Heart right ventricle (tissue), 16 donors: ENCODE measurements at regions not wholly inside any gene's neighbourhood (a gene's known extent, or its start where the extent isn't known, plus 50 kb on each side); places are given as distances from the start of the nearest gene placed in this dataset.
"Not testable (repeated sequence)": the region's sequence is repeated elsewhere in the genome, so short reads cannot be mapped to it uniquely, and the experiment has no call there.

Experiments
- ATAC-seq, 8 donors: fragments of 200-7000 bp; cut with Tn5 transposase; one replicate each; pipeline ENCODE4 v1.9.1; 2020; ENCODE audit warnings: mild to moderate bottlenecking in 8 of 8, moderate library complexity in 8 of 8, moderate number of reproducible peaks in 1 of 8
- DNase-seq, 2 donors: peaks; one replicate each; pipeline ENCODE4 v3.0.0-alpha.2; 2020
- H3K27ac ChIP-seq, 10 donors: fragments of 200-600 bp; sonication (generic) in 2 of 10; one replicate each; pipeline versions ENCODE4 v1.5.0 to v1.8.0; 2020 to 2022; ENCODE audit warnings: mild to moderate bottlenecking in 3 of 10
- H3K27me3 ChIP-seq, 7 donors: fragments of 200-600 bp; one replicate each; pipeline ENCODE4 v1.8.0; 2021 to 2022; ENCODE audit warnings: mild to moderate bottlenecking in 2 of 7
- H3K36me3 ChIP-seq, 9 donors: fragments of 200-600 bp; sonication (generic) in 1 of 9; one replicate each; pipeline versions ENCODE4 v1.5.0 to v1.8.0; 2020 to 2022; ENCODE audit warnings: mild to moderate bottlenecking in 2 of 9
- H3K4me1 ChIP-seq, 9 donors: fragments of 200-600 bp; sonication (generic) in 1 of 9; one replicate each; pipeline versions ENCODE4 v1.5.0 to v1.8.0; 2020 to 2022; ENCODE audit warnings: mild to moderate bottlenecking in 4 of 9
- H3K4me3 ChIP-seq, 10 donors: fragments of 200-600 bp; sonication (generic) in 2 of 10; one replicate each; pipeline versions ENCODE4 v1.5.0 to v1.8.0; 2020 to 2022; ENCODE audit warnings: mild to moderate bottlenecking in 7 of 10, moderate library complexity in 2 of 10
- H3K9me3 ChIP-seq, 11 donors: fragments of 200-600 bp in 10 of 11; sonication (generic) in 2 of 11; one replicate each; pipeline versions ENCODE4 v1.5.0 to v1.8.0; 2013 to 2022; ENCODE audit warnings: mild to moderate bottlenecking in 2 of 11, control low read depth in 1 of 11, moderate library complexity in 1 of 11
- WGBS, 2 donors: extraction: QIAGEN DNeasy Blood & Tissue Kit; methylation state at CpG; one replicate each; pipeline ENCODE4 v1.1.7; 2013; ENCODE audit warnings: inconsistent platforms in 1 of 2; 5-methylcytosine and 5-hydroxymethylcytosine counted together
- intact Hi-C, 10 donors: fragments of 100-400 bp; cut with DNase I; formaldehyde crosslinking; loops; one replicate each; pipeline versions ENCODE4 v1.11.1 to v1.14.2; 2022
- TF ChIP-seq, protein P1 (sequence below), 9 donors: fragments of 200-600 bp; sonication (generic) in 2 of 9; IDR thresholded peaks; one replicate each; pipeline versions ENCODE4 v1.5.0 to v1.8.0; 2021 to 2022; ENCODE audit warnings: antibody characterized with exemption in 9 of 9, mild to moderate bottlenecking in 5 of 9, moderate library complexity in 1 of 9
- donor health status: Arrhythmogenic right ventricular cardiomyopathy.
- donor health status: ischemic (EF 13 %, LVEDD 7.1; RV severe dilation, severe dysfunction).
- donor health status: healthy with polysubstance abuse.
- donor health status: DM: no; HTN: yes; CAD: no.
- donor health status: DM: no; HTN: no; CAD: no.
- donor health status: ischemic (EF 25% LVEDD 6.9; RV normal size, moderate dysfunction).
- donor health status: ischemic (EF 25% LVEDD 5.7; RV mildly dilated, moderate dysfunction).
- donor health status: healthy.
- donor health status: DM: yes; HTN: yes; CAD: no.
- donor health status: Ischemic cardiomyopathy.
- donor health status: ischemic (EF 35%, LVEDD 5.7; RV mildly dilated, moderate dysfunction).
- donor health status: nonischemic (EF 11% LVEDD 7.7; RV severe dilation, severe dysfunction).
- donor health status: DM: yes; HTN: yes; CAD: no.
- donor health status: PGD.
- donor health status: ischemic (EF 29% LVEDD 5.4; RV normal size, mild dysfunction).
- donor health status: nonischemic (EF 23%, LVEDD 6.1; RV moderate dilation, normal function).

DNA sequence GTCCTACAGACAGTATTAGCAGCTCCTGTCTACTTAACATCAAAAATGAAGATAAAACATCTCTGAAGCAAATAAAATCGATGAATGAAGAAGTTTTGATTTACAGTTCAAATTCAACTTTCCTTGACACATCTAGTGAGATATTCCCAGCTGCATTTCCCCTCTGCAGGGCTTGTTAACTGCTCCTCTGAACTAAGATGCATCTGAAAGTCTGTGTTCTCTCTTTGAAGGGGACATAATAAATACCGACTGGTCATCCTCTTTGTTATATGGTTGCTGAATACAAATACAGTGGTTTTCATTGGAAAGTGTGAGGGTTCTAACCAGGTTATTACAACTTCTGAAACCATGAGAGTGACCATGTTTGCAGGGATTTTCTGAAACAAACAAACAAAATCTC lies 266.4 kb upstream of the SLC16A7 start:
- no peaks in the 10 kb centered on the region for H3K27me3 ChIP-seq

DNA sequence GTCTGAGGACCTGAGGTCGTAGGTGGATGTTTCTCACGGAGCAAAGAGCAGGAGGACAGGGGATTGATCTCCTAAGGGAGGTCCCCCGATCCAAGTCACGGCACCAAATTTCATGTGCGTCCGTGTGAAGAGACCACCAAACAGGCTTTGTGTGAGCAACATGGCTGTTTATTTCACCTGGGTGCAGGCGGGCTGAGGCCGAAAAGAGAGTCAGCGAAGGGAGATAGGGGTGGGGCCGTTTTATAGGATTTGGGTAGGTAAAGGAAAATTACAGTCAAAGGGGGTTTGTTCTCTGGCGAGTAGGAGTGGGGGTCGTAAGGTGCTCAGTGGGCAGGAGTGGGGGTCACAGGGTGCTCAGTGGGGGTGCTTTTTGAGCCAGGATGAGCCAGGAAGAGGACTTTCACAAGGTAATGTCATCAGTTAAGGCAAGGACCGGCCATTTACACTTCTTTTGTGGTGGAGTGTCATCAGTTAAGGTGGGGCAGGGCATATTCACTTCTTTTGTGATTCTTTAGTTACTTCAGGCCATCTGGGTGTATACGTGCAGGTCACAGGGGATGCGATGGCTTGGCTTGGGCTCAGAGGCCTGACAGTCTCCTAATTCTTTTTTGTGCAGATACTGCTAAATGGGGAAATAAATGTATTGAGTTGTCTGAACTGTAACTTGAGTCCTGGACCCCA lies 267.3 kb upstream of the SLC16A7 start:
- H3K27ac ChIP-seq, ATAC-seq, H3K4me3 ChIP-seq, H3K36me3 ChIP-seq, H3K27me3 ChIP-seq, H3K4me1 ChIP-seq, H3K9me3 ChIP-seq, intact Hi-C loops, DNase-seq: not testable (repeated sequence)
- 75 to 86% methylated on average over 15 of the region's 15 CpGs for WGBS, 2 donors

More for the DNA sequence above, 266.4 kb upstream of the SLC16A7 start:
- no peaks in the 10 kb centered on the region for H3K9me3 ChIP-seq
- 81 to 86% methylated on average over 2 of the region's 2 CpGs for WGBS, 2 donors
- H3K4me3 ChIP-seq, result no peak overlapping the region
- no peak for DNase-seq
- intact Hi-C loops, result no loop called here
- TF ChIP-seq, protein P1, sequence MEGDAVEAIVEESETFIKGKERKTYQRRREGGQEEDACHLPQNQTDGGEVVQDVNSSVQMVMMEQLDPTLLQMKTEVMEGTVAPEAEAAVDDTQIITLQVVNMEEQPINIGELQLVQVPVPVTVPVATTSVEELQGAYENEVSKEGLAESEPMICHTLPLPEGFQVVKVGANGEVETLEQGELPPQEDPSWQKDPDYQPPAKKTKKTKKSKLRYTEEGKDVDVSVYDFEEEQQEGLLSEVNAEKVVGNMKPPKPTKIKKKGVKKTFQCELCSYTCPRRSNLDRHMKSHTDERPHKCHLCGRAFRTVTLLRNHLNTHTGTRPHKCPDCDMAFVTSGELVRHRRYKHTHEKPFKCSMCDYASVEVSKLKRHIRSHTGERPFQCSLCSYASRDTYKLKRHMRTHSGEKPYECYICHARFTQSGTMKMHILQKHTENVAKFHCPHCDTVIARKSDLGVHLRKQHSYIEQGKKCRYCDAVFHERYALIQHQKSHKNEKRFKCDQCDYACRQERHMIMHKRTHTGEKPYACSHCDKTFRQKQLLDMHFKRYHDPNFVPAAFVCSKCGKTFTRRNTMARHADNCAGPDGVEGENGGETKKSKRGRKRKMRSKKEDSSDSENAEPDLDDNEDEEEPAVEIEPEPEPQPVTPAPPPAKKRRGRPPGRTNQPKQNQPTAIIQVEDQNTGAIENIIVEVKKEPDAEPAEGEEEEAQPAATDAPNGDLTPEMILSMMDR (IDR thresholded peaks at IDR 0.05), result no peak
- no peak for ATAC-seq
- no peak overlapping the region for H3K27ac ChIP-seq
- H3K4me1 ChIP-seq, result no peaks in the 10 kb centered on the region
- no peaks in the 10 kb centered on the region for H3K36me3 ChIP-seq

DNA sequence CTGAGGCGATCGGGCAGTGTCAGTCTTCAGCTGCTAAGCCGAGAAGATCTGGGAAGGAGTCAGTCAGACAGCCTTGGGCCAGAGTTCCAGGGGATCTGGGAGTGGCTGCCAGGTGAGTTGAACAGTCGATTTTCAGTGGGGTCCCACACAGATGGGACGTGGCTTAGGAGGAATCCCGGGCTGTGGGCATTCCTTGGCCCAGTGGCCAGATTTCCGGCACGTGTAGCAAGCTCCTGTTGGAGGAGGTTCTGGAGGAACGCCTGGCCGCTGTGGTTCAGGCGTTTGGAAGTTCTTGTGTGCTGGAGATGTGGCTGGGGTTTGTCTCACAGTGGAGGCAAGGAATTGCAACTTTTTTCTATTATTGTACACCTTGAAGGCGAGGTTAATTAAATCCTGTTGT lies 269.4 kb upstream of the SLC16A7 start:
- ATAC-seq, intact Hi-C loops, H3K27ac ChIP-seq, DNase-seq, H3K4me1 ChIP-seq, H3K36me3 ChIP-seq, H3K4me3 ChIP-seq, H3K9me3 ChIP-seq, H3K27me3 ChIP-seq: not testable (repeated sequence)
- 87 to 88% methylated on average over 11 to 12 of the region's 12 CpGs for WGBS, 2 donors

DNA sequence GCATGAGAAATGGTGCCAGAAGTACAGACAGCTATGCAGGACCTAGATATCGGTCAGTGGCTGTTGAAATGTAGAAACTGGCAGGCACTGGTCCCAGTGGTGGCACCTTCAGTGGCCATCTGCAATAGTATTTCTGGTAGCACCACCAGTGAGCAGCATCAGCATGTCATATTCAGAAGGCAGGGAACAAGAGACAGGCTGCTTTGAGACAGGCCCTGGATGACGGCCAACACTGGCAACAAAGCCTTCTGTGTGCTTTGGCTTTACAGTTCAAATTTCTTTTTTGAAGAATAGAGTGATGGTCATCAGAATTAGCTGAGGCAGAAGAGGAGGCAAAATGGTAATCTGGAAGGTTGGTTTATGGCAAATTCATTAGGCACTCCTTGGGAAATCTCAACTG lies 273.4 kb upstream of the SLC16A7 start:
- Histone ChIP-seq H3K27me3 (no peaks in the 10 kb centered on the region), H3K4me1 (no peaks in the 10 kb centered on the region), H3K4me3 (no peak overlapping the region), H3K27ac (no peak overlapping the region), H3K36me3 (no peaks in the 10 kb centered on the region), H3K9me3 (peaks cover 0 to 3% (median 0%) of the 10 kb centered on the region in 11 donors)
- intact Hi-C loops, result no loop called here
- TF ChIP-seq, protein P1 (IDR thresholded peaks at IDR 0.05), result no peak
- WGBS, 2 donors, result 46 to 51% methylated on average over 2 of the region's 2 CpGs
- ATAC-seq (no peak), DNase-seq (peak in 1 of 2 donors; percentile 13)

DNA sequence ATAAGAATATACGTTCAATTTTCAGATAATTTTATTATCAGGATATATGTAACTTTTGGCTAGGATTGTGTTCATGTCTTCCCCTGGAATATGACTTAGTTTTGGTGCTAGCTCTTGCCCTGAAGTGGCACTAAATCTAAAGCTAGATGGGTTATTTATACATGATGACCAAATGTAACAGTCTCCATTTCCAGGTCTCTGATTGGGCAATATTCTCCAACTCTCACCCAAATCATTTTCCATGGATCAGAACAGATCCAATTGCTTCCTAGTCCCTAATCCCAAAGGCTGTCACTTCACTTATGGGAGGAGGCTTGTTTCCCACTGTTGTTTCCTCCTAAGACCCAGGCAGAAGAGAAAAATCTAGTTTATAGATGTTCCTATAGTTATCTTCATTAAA lies 274.6 kb upstream of the SLC16A7 start:
- no peak for ATAC-seq
- Histone ChIP-seq H3K4me3 (no peak overlapping the region), H3K27me3 (no peaks in the 10 kb centered on the region), H3K36me3 (no peaks in the 10 kb centered on the region), H3K4me1 (no peaks in the 10 kb centered on the region), H3K9me3 (peaks cover 0 to 3% (median 0%) of the 10 kb centered on the region in 11 donors), H3K27ac (no peak overlapping the region)
- TF ChIP-seq, protein P1 (IDR thresholded peaks at IDR 0.05), result no peak
- WGBS, 2 donors, result 88 to 93% methylated on average over 1 of the region's 1 CpG
- DNase-seq, result no peak
- intact Hi-C loops, result no loop called here
